OCI-LY1 (cell line): ENCODE measurements at regions not wholly inside any gene's neighbourhood (a gene's known extent, or its start where the extent isn't known, plus 50 kb on each side); places are given as distances from the start of the nearest gene placed in this dataset.

Experiments used
- CTCF ChIP-seq: fragments of 200-600 bp; sonication (generic), shearing (Covaris generic); IDR thresholded peaks from 2 replicates; pipeline ENCODE4 v1.5.1; 2017; ENCODE audit warnings: mild to moderate bottlenecking, antibody characterized with exemption, low read length, moderate library complexity, mixed read lengths
- EZH2 ChIP-seq: fragments of 200-600 bp; sonication (generic), shearing (Covaris generic); IDR thresholded peaks from 2 replicates; pipeline ENCODE4 v1.8.0; 2017; ENCODE audit warnings: borderline replicate concordance, mixed run types, mild to moderate bottlenecking, antibody characterized with exemption, low read length, moderate library complexity, mixed read lengths

GRCh38 chr21:33125680-33126375 lies 55.9 kb downstream of the OLIG1 start:
- no peak for TF ChIP-seq EZH2
- no peak for TF ChIP-seq CTCF
